Keratinocyte (primary cell): ENCODE measurements at regions not wholly inside any gene's neighbourhood (a gene's known extent, or its start where the extent isn't known, plus 50 kb on each side); places are given as distances from the start of the nearest gene placed in this dataset.
"Not testable (repeated sequence)": the region's sequence is repeated elsewhere in the genome, so short reads cannot be mapped to it uniquely, and the experiment has no call there.

ENCODE experiments used
- DNase-seq: peaks from one replicate; pipeline ENCODE4 v3.0.0-alpha.2; 2011; ENCODE audit warnings: low read depth, missing footprints, low spot score
- FAIRE-seq: peaks from 2 replicates; lab custom pipeline; 2011; peaks lifted over from hg19 to GRCh38; lab: Jason Lieb, UNC
- H2AFZ ChIP-seq: 2 replicates; pipeline ENCODE4 v1.6.0; 2012; ENCODE audit warnings: low read length, control low read depth, inconsistent platforms; ENCODE audit not compliant: control insufficient read depth
- H3K27ac ChIP-seq: 2 replicates; pipeline ENCODE4 v1.5.1; 2011; ENCODE audit warnings: low read length; ENCODE audit not compliant: control insufficient read depth, insufficient read depth
- H3K27me3 ChIP-seq: 3 replicates; pipeline ENCODE4 v1.6.0; 2011; ENCODE audit warnings: low read length; ENCODE audit not compliant: control insufficient read depth, insufficient read depth; ENCODE audit errors: extremely low read depth
- H3K36me3 ChIP-seq, 2 experiments: 2 replicates in 1 of 2; 3 replicates in 1 of 2; pipeline ENCODE4 v1.5.1; 2011; ENCODE audit warnings: low read length in 2 of 2, mild to moderate bottlenecking in 1 of 2; ENCODE audit not compliant: control insufficient read depth in 2 of 2, insufficient read depth in 2 of 2; ENCODE audit errors: extremely low read depth in 1 of 2
- H3K4me1 ChIP-seq: 3 replicates; pipeline ENCODE4 v1.5.1; 2011; ENCODE audit warnings: low read length; ENCODE audit not compliant: control insufficient read depth, insufficient read depth; ENCODE audit errors: extremely low read depth
- H3K4me2 ChIP-seq: 3 replicates; pipeline ENCODE4 v1.6.0; 2011; ENCODE audit warnings: low read depth, low read length; ENCODE audit not compliant: control insufficient read depth, insufficient read depth; ENCODE audit errors: extremely low read depth
- H3K4me3 ChIP-seq, 3 experiments: fragments of 200-600 bp in 1 of 3; sonication (generic) in 1 of 3; 2 replicates in 2 of 3; 3 replicates in 1 of 3; pipeline ENCODE4 v1.5.1; 2011 to 2016; ENCODE audit warnings: low read length in 3 of 3, mild to moderate bottlenecking in 3 of 3, control low read depth in 2 of 3, inconsistent platforms in 1 of 3, low read depth in 1 of 3, mixed read lengths in 1 of 3, mixed run types in 1 of 3, moderate library complexity in 1 of 3; ENCODE audit not compliant: control insufficient read depth in 2 of 3, insufficient read depth in 2 of 3; ENCODE audit errors: extremely low read depth in 1 of 3
- H3K79me2 ChIP-seq: 2 replicates; pipeline ENCODE4 v1.6.0; 2012; ENCODE audit warnings: low read length; ENCODE audit not compliant: control insufficient read depth, insufficient read depth
- H3K9ac ChIP-seq: 3 replicates; pipeline ENCODE4 v1.6.0; 2011; ENCODE audit warnings: low read length; ENCODE audit not compliant: control insufficient read depth, insufficient read depth; ENCODE audit errors: extremely low read depth
- H3K9me1 ChIP-seq: 3 replicates; pipeline ENCODE4 v1.6.0; 2011; ENCODE audit warnings: low read length; ENCODE audit not compliant: control insufficient read depth, insufficient read depth; ENCODE audit errors: extremely low read depth
- H3K9me3 ChIP-seq: 2 replicates; pipeline ENCODE4 v1.5.1; 2012; ENCODE audit warnings: low read depth, low read length; ENCODE audit not compliant: control insufficient read depth
- H4K20me1 ChIP-seq: 3 replicates; pipeline ENCODE4 v1.6.0; 2011; ENCODE audit warnings: low read length; ENCODE audit not compliant: control insufficient read depth, insufficient read depth; ENCODE audit errors: extremely low read depth
- CTCF ChIP-seq, 3 experiments: IDR thresholded peaks in 1 of 3; conservative IDR thresholded peaks in 1 of 3; optimal IDR thresholded peaks in 1 of 3; 2 replicates in 2 of 3; 3 replicates in 1 of 3; pipeline versions ENCODE3 to v1.5.1; 2011; ENCODE audit warnings: low read length in 3 of 3, mild to moderate bottlenecking in 3 of 3, moderate library complexity in 2 of 3, control low read depth in 1 of 3, inconsistent platforms in 1 of 3; ENCODE audit not compliant: insufficient read depth in 2 of 3; ENCODE audit errors: extremely low read depth in 1 of 3
- EZH2 ChIP-seq: IDR thresholded peaks from one replicate; pipeline ENCODE4 v1.6.1; 2012; ENCODE audit warnings: inconsistent platforms, mild to moderate bottlenecking, low read length, moderate library complexity
- dilution Hi-C: fragments of 300-500 bp; cut with MboI; formaldehyde crosslinking; loops from one replicate; pipeline ENCODE4 v1.7.0; 2020; ENCODE audit warnings: low sequenced_read_pairs; ENCODE audit not compliant: extremely low pct_ligation_motif_present

DNA sequence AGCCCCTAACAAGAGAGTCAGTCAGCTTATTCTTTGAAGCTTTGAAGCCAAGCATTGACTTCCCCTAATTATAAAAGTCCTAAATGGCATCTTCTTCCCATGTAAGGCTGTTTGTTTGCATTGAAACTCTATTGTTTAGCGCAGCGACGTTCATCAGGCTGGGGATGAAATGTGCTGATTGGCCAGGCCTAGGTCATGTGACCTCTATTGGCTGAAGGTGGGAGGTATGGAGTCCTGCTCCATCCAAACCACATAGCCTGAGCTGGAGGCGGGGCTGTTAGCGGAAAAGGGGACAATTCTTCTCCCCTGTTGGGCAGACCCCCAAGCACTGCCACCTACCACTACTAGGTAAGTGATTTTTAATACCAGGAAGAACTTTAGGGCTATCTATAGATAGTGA, 145.3 kb upstream of the PRR23C start:
- no peak overlapping the region for H3K4me3 ChIP-seq
- H4K20me1 ChIP-seq, result no peaks in the 10 kb centered on the region
- H3K4me2 ChIP-seq, result no peak overlapping the region
- no peaks in the 10 kb centered on the region for H3K9me3 ChIP-seq
- DNase-seq (no peak), FAIRE-seq (no peak)
- TF ChIP-seq CTCF (optimal IDR thresholded peaks at IDR 0.05 in 1 of 3, IDR thresholded peaks at IDR 0.05 in 1 of 3, conservative IDR thresholded peaks at IDR 0.05 in 1 of 3; ENCODE audit: extremely low read depth in 1 of 3, insufficient read depth in 2 of 3, low read length in 3 of 3) (no peak), EZH2 (no peak)
- dilution Hi-C loops, result no loop called here
- no peaks in the 10 kb centered on the region for H3K27me3 ChIP-seq
- no peaks in the 10 kb centered on the region for H3K9me1 ChIP-seq
- no peak overlapping the region for H3K27ac ChIP-seq
- no peaks in the 10 kb centered on the region for H3K36me3 ChIP-seq
- no peaks in the 10 kb centered on the region for H3K79me2 ChIP-seq
- no peak overlapping the region for H3K9ac ChIP-seq
- no peak overlapping the region for H2AFZ ChIP-seq
- no peaks in the 10 kb centered on the region for H3K4me1 ChIP-seq

GRCh38 chr3:139194421-139194820, 149.4 kb upstream of the MRPS22 start:
- dilution Hi-C loops, H3K4me2 ChIP-seq, H3K9me1 ChIP-seq, H3K4me1 ChIP-seq, H3K36me3 ChIP-seq, H3K9me3 ChIP-seq, H4K20me1 ChIP-seq, H3K4me3 ChIP-seq, FAIRE-seq, H3K9ac ChIP-seq, H2AFZ ChIP-seq, H3K79me2 ChIP-seq, H3K27ac ChIP-seq, DNase-seq, H3K27me3 ChIP-seq: not testable (repeated sequence)

DNA sequence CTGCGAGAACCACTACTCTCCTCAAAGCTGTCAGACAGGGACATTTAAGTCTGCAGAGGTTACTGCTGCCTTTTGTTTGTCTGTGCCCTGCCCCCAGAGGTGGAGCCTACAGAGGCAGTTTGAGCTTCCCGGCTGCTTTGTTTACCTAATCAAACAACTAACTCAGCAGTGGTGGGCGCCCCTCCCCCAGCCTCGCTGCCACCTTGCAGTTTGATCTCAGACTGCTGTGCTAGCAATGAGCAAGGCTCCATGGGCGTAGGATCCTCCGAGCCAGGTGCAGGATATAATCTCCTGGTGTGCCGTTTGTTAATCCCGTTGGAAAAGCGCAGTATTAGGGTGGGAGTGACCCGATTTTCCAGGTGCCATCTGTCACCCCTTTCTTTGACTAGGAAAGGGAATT, 147.7 kb upstream of the MRPS22 start:
- H3K27ac ChIP-seq, dilution Hi-C loops, FAIRE-seq, H3K4me1 ChIP-seq, H3K9me1 ChIP-seq, H3K27me3 ChIP-seq, H3K9ac ChIP-seq, DNase-seq, H3K36me3 ChIP-seq, H3K4me2 ChIP-seq, H4K20me1 ChIP-seq, H3K4me3 ChIP-seq, H3K79me2 ChIP-seq, H3K9me3 ChIP-seq, H2AFZ ChIP-seq: not testable (repeated sequence)
